Neural progenitor cell (in vitro differentiated cells): ENCODE measurements at regions not wholly inside any gene's neighbourhood (a gene's known extent, or its start where the extent isn't known, plus 50 kb on each side); places are given as distances from the start of the nearest gene placed in this dataset.

Source experiments
- DNase-seq: peaks from one replicate; pipeline ENCODE4 v3.0.0-alpha.2; 2016; ENCODE audit warnings: low spot score
- H2AFZ ChIP-seq: fragments of 200-600 bp; sonication (generic); replicated peaks from 2 replicates; pipeline ENCODE4 v1.6.1; 2016; ENCODE audit warnings: antibody characterized with exemption
- H3F3A ChIP-seq: fragments of 200-600 bp; sonication (generic); 2 replicates; pipeline ENCODE4 v1.6.1; 2016; ENCODE audit warnings: antibody characterized with exemption, low read depth
- H3K27ac ChIP-seq: fragments of 200-600 bp; sonication (generic); 2 replicates; pipeline ENCODE4 v1.5.1; 2016; ENCODE audit warnings: mild to moderate bottlenecking
- H3K27me3 ChIP-seq: fragments of 200-600 bp; sonication (generic); 2 replicates; pipeline ENCODE4 v1.6.1; 2016; ENCODE audit warnings: mild to moderate bottlenecking, moderate library complexity
- H3K36me3 ChIP-seq: fragments of 200-600 bp; sonication (generic); 2 replicates; pipeline ENCODE4 v1.5.1; 2016
- H3K4me1 ChIP-seq: fragments of 200-600 bp; sonication (generic); 2 replicates; pipeline ENCODE4 v1.6.1; 2016; ENCODE audit warnings: mixed run types
- H3K4me2 ChIP-seq: fragments of 200-600 bp; sonication (generic); 2 replicates; pipeline ENCODE4 v1.6.1; 2016
- H3K4me3 ChIP-seq: fragments of 200-600 bp; sonication (generic); 2 replicates; pipeline ENCODE4 v1.5.1; 2016
- H3K79me2 ChIP-seq: fragments of 200-600 bp; sonication (generic); 2 replicates; pipeline ENCODE4 v1.6.1; 2016; ENCODE audit warnings: low read depth
- H3K9ac ChIP-seq: fragments of 200-600 bp; sonication (generic); 2 replicates; pipeline ENCODE4 v1.6.1; 2016
- H3K9me3 ChIP-seq: fragments of 200-600 bp; sonication (generic); 2 replicates; pipeline ENCODE4 v1.5.1; 2016; ENCODE audit warnings: low read depth
- H4K20me1 ChIP-seq: fragments of 200-600 bp; sonication (generic); 2 replicates; pipeline ENCODE4 v1.6.1; 2016; ENCODE audit warnings: low read depth
- H3K27ac Mint-ChIP-seq: 3 replicates; pipeline ENCODE4 v1.8.0; 2021; ENCODE audit warnings: mixed read lengths
- H3K27me3 Mint-ChIP-seq: 2 replicates; pipeline ENCODE4 v1.8.0; 2022; ENCODE audit warnings: low read depth, mild to moderate bottlenecking, inconsistent platforms, moderate library complexity, mixed read lengths; ENCODE audit not compliant: insufficient read depth
- H3K36me3 Mint-ChIP-seq: 3 replicates; pipeline ENCODE4 v1.8.0; 2021; ENCODE audit warnings: mixed read lengths
- H3K4me1 Mint-ChIP-seq: 3 replicates; pipeline ENCODE4 v1.8.0; 2021; ENCODE audit warnings: mixed read lengths
- H3K4me3 Mint-ChIP-seq: 3 replicates; pipeline ENCODE4 v1.8.0; 2021; ENCODE audit warnings: mild to moderate bottlenecking, moderate library complexity, mixed read lengths
- H3K9me3 Mint-ChIP-seq: 3 replicates; pipeline ENCODE4 v1.8.0; 2020; ENCODE audit warnings: mixed read lengths
- CTCF ChIP-seq: fragments of 200-600 bp; sonication (generic); IDR thresholded peaks from 2 replicates; pipeline ENCODE4 v1.5.1; 2017; ENCODE audit warnings: antibody characterized with exemption, mild to moderate bottlenecking
- EZH2 ChIP-seq: fragments of 200-600 bp; sonication (generic); IDR thresholded peaks from 2 replicates; pipeline ENCODE4 v1.6.1; 2017; ENCODE audit warnings: antibody characterized with exemption, mild to moderate bottlenecking, moderate library complexity
- EZH2phosphoT487 ChIP-seq: fragments of 200-600 bp; sonication (generic); IDR thresholded peaks from 2 replicates; pipeline ENCODE4 v1.6.1; 2017; ENCODE audit warnings: antibody characterized with exemption

DNA sequence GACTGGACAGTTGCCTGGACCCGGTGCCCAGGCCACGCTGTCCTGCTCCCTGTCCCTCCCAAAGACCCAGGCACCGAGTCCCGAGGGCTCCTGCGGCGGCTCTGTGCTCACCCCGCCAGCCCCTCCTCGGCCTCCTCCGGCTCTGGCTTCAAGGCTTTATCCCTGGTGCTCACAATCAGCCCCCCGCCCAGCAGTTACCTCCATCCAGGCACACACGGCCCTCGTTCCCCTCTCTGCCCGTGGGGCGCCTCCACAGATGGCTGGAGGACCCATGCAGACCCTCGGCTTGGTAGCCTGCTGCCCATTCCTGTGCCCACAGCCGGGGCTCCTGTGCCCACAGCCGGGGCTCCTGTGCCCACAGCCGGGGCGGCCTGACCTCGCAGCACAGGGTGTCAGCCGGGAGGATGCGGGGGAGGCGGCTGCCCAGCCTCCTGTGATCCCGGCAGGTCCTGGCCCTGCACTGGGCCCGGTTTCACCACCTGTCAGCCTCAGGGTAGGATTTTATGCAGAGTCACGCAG is 52.3 kb upstream of the COL18A1 start:
- no peak overlapping the region for H3K9ac ChIP-seq

GRCh38 chr21:45353200-45353599 is 51.8 kb upstream of the COL18A1 start:
- DNase-seq, result no peak
- H3K27ac ChIP-seq, result no peak overlapping the region
- TF ChIP-seq EZH2 (no peak), EZH2phosphoT487 (no peak), CTCF (no peak)
- H3K27me3 ChIP-seq, result no peaks in the 10 kb centered on the region
- no peaks in the 10 kb centered on the region for H3K36me3 ChIP-seq
- H3K9me3 Mint-ChIP-seq, result no peaks in the 10 kb centered on the region
- H3K4me2 ChIP-seq, result no peak overlapping the region
- H3K27me3 Mint-ChIP-seq, result peaks cover 15% of the 10 kb centered on the region
- no peaks in the 10 kb centered on the region for H3K79me2 ChIP-seq
- peak overlapping the region; percentile 40 for H3K27ac Mint-ChIP-seq
- H3K36me3 Mint-ChIP-seq, result no peaks in the 10 kb centered on the region
- H3K4me3 ChIP-seq, result no peak overlapping the region
- no peaks in the 10 kb centered on the region for H3K9me3 ChIP-seq
- H3K4me1 Mint-ChIP-seq, result peaks cover 40% of the 10 kb centered on the region
- no peak overlapping the region for H3K9ac ChIP-seq
- H3K4me3 Mint-ChIP-seq, result no peak overlapping the region
- no peak overlapping the region for H2AFZ ChIP-seq
- H4K20me1 ChIP-seq, result no peaks in the 10 kb centered on the region
- peaks cover 34% of the 10 kb centered on the region for H3K4me1 ChIP-seq
- H3F3A ChIP-seq, result peaks cover 48% of the 10 kb centered on the region

More for the DNA sequence above, 52.3 kb upstream of the COL18A1 start:
- Mint-ChIP-seq H3K4me3 (no peak overlapping the region), H3K36me3 (no peaks in the 10 kb centered on the region), H3K9me3 (no peaks in the 10 kb centered on the region), H3K27ac (no peak overlapping the region), H3K4me1 (peaks cover 43% of the 10 kb centered on the region), H3K27me3 (peaks cover 17% of the 10 kb centered on the region)
- H3K27ac ChIP-seq, result no peak overlapping the region
- H2AFZ ChIP-seq, result no peak overlapping the region
- H3K4me2 ChIP-seq, result no peak overlapping the region
- no peaks in the 10 kb centered on the region for H4K20me1 ChIP-seq
- peaks cover 29% of the 10 kb centered on the region for H3K4me1 ChIP-seq
- H3K36me3 ChIP-seq, result no peaks in the 10 kb centered on the region
- H3K27me3 ChIP-seq, result peaks cover 1% of the 10 kb centered on the region
- no peak for TF ChIP-seq EZH2
- no peak for TF ChIP-seq EZH2phosphoT487
- TF ChIP-seq CTCF, result no peak
- no peaks in the 10 kb centered on the region for H3K79me2 ChIP-seq
- no peaks in the 10 kb centered on the region for H3K9me3 ChIP-seq
- peaks cover 43% of the 10 kb centered on the region for H3F3A ChIP-seq
- no peak overlapping the region for H3K4me3 ChIP-seq
- DNase-seq, result no peak

DNA sequence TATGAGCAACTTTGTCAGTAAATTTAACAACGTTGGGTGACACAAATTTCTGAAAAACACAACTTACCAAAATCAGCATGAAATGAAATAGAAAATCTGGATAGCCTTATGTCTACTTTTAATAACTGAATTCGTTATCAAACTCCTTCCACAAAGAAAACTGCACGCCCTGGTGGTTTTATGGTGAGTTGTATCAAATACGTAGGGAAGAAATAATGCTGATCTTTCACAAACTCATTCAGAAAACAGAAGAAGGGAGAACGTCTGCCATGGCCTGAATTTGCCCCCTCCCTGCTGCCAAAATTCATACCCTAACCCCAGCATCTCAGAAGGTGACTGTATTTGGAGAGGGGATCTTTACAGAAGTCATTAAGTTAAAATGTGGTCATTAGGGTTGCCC is 50.0 kb upstream of the COL18A1 start:
- H3K27me3 Mint-ChIP-seq, result peaks cover 13% of the 10 kb centered on the region
- Histone ChIP-seq H3K4me1 (peaks cover 52% of the 10 kb centered on the region), H3K36me3 (no peaks in the 10 kb centered on the region), H3K79me2 (no peaks in the 10 kb centered on the region), H3K4me3 (no peak overlapping the region), H3K27ac (no peak overlapping the region), H3K4me2 (no peak overlapping the region), H4K20me1 (no peaks in the 10 kb centered on the region), H3K9me3 (no peaks in the 10 kb centered on the region), H3K9ac (no peak overlapping the region), H3K27me3 (no peaks in the 10 kb centered on the region), H3F3A (peaks cover 57% of the 10 kb centered on the region), H2AFZ (no peak overlapping the region)
- no peak overlapping the region for H3K27ac Mint-ChIP-seq
- TF ChIP-seq CTCF (no peak), EZH2 (no peak), EZH2phosphoT487 (no peak)
- no peak overlapping the region for H3K4me3 Mint-ChIP-seq
- H3K9me3 Mint-ChIP-seq, result no peaks in the 10 kb centered on the region
- no peaks in the 10 kb centered on the region for H3K36me3 Mint-ChIP-seq
- no peak for DNase-seq
- peaks cover 46% of the 10 kb centered on the region for H3K4me1 Mint-ChIP-seq
